HepG2 (cell line): ENCODE measurements at regions not wholly inside any gene's neighbourhood (a gene's known extent, or its start where the extent isn't known, plus 50 kb on each side); places are given as distances from the start of the nearest gene placed in this dataset.
A peak's percentile ranks its signal among the peaks of the same experiment; 100 is the strongest.

Experiments
- ATAC-seq: fragments of 200-7000 bp; cut with Tn5 transposase; 3 replicates; pipeline ENCODE4 v1.9.1; 2020; ENCODE audit warnings: mild to moderate bottlenecking, moderate library complexity
- BruUV-seq: library from RNA; stranded (reverse); fragments of 400-500 nt; replicated peaks from 2 replicates; lab custom pipeline; 2021; lab: Mats Ljungman, UMichigan
- CTCF ChIA-PET: fragments of 300-600 bp; formaldehyde crosslinking; extraction: SDS; loops from one replicate; lab custom pipeline; 2021; ENCODE audit warnings: low total read pairs, inconsistent platforms, low intra/inter-chr PET ratio; lab: Yijun Ruan, JAX
- POLR2A ChIA-PET: fragments of 350-600 bp; sonication (Branson Sonifier 250); formaldehyde crosslinking; loops from one replicate; lab custom pipeline; 2020; ENCODE audit warnings: antibody characterized with exemption, inconsistent platforms; lab: Yijun Ruan, JAX
- DNase-seq: peaks from one replicate; pipeline ENCODE4 v3.0.0-alpha.2; 2015; ENCODE audit warnings: low spot score
- FAIRE-seq: peaks from 3 replicates; lab custom pipeline; 2011; peaks lifted over from hg19 to GRCh38; lab: Jason Lieb, UNC
- H2AFZ ChIP-seq: one replicate; pipeline ENCODE4 v1.6.1; 2011; ENCODE audit warnings: low read length, inconsistent platforms
- H3K27ac ChIP-seq: fragments of 300-600 bp; 3 replicates; pipeline ENCODE4 v1.8.0; 2011; ENCODE audit warnings: mixed run types, mild to moderate bottlenecking, mixed read lengths, low read length, inconsistent platforms; ENCODE audit not compliant: insufficient read depth; ENCODE audit errors: extremely low read length
- H3K27me3 ChIP-seq, 2 experiments: fragments of 200-600 bp in 1 of 2; 2 replicates in 1 of 2; 3 replicates in 1 of 2; pipeline versions ENCODE4 v1.6.0 to v1.8.0; 2011; ENCODE audit warnings: low read length in 2 of 2, mild to moderate bottlenecking in 2 of 2, moderate library complexity in 2 of 2, inconsistent platforms in 1 of 2; ENCODE audit not compliant: insufficient read depth in 2 of 2, control insufficient read depth in 1 of 2
- H3K36me3 ChIP-seq, 2 experiments: fragments of 200-600 bp in 1 of 2; replicated peaks in 1 of 2; 2 replicates in 1 of 2; 3 replicates in 1 of 2; pipeline versions ENCODE4 v1.5.1 to v1.8.0; 2011; ENCODE audit warnings: low read length in 2 of 2, inconsistent platforms in 1 of 2; ENCODE audit not compliant: insufficient read depth in 2 of 2, control insufficient read depth in 1 of 2
- H3K4me1 ChIP-seq: 2 replicates; pipeline ENCODE4 v1.5.1; 2012; ENCODE audit warnings: low read length, inconsistent platforms; ENCODE audit not compliant: insufficient read depth
- H3K4me2 ChIP-seq: 2 replicates; pipeline ENCODE4 v1.6.0; 2011; ENCODE audit warnings: low read depth, low read length, inconsistent platforms
- H3K4me3 ChIP-seq, 3 experiments: fragments of 200-600 bp in 1 of 3; sonication (generic), shearing (Covaris generic) in 1 of 3; replicated peaks in 1 of 3; 2 replicates each; pipeline ENCODE4 v1.5.1; 2011 to 2016; ENCODE audit warnings: low read length in 3 of 3, inconsistent platforms in 2 of 3, low read depth in 2 of 3, mild to moderate bottlenecking in 2 of 3, control low read depth in 1 of 3, mixed read lengths in 1 of 3; ENCODE audit not compliant: insufficient read depth in 1 of 3
- H3K79me2 ChIP-seq: one replicate; pipeline ENCODE4 v1.6.1; 2011; ENCODE audit warnings: low read length, inconsistent platforms; ENCODE audit not compliant: insufficient read depth
- H3K9ac ChIP-seq: 2 replicates; pipeline ENCODE4 v1.6.0; 2011; ENCODE audit warnings: mild to moderate bottlenecking, low read depth, low read length, inconsistent platforms; ENCODE audit not compliant: insufficient read depth
- H3K9me3 ChIP-seq: 2 replicates; pipeline ENCODE4 v1.5.1; 2012; ENCODE audit warnings: mild to moderate bottlenecking, low read length
- H4K20me1 ChIP-seq: 2 replicates; pipeline ENCODE4 v1.6.0; 2011; ENCODE audit warnings: inconsistent platforms, mild to moderate bottlenecking, low read length, moderate library complexity; ENCODE audit not compliant: insufficient read depth
- MAFF ChIP-seq: IDR thresholded peaks from 2 replicates; pipeline ENCODE4 v1.6.1; 2011; ENCODE audit warnings: low read depth, low read length, improper control_type of control experiment
- MAFK ChIP-seq, 2 experiments: IDR thresholded peaks in 1 of 2; conservative IDR thresholded peaks in 1 of 2; 2 replicates each; pipeline ENCODE4 v1.6.1; 2011; ENCODE audit warnings: improper control_type of control experiment in 2 of 2, low read length in 2 of 2
- MYC ChIP-seq: sonication (generic); formaldehyde crosslinking; IDR thresholded peaks from 2 replicates; pipeline ENCODE4 v1.9.0; 2021; ENCODE audit warnings: missing genetic modification reagents, borderline replicate concordance
- MZF1 ChIP-seq: sonication (generic); formaldehyde crosslinking; IDR thresholded peaks from 2 replicates; pipeline ENCODE4 v1.8.1; 2023; ENCODE audit warnings: mild to moderate bottlenecking, missing genetic modification reagents, borderline replicate concordance
- PRPF4 ChIP-seq: fragments of 200-400 bp; formaldehyde crosslinking; IDR thresholded peaks from 2 replicates; pipeline ENCODE4 v1.6.1; 2016; ENCODE audit warnings: low read length, low read depth; ENCODE audit not compliant: poor library complexity, severe bottlenecking
- RXRA ChIP-seq: sonication (generic); formaldehyde crosslinking; IDR thresholded peaks from 2 replicates; pipeline ENCODE4 v1.5.1; 2020; ENCODE audit warnings: missing genetic modification reagents
- SMARCC2 ChIP-seq: fragments of 450-650 bp; IDR thresholded peaks from 2 replicates; pipeline ENCODE4 v1.6.1; 2017; ENCODE audit warnings: antibody characterized with exemption, mild to moderate bottlenecking
- SP140L ChIP-seq: sonication (generic); formaldehyde crosslinking; IDR thresholded peaks from 2 replicates; pipeline ENCODE4 v1.4.0; 2020; ENCODE audit warnings: missing genetic modification reagents, borderline replicate concordance
- WGBS: methylation state at CpG from one replicate; pipeline ENCODE4 v1.1.6; 2017; ENCODE audit warnings: low lambda C conversion rate; 5-methylcytosine and 5-hydroxymethylcytosine counted together
- in situ Hi-C: cut with HindIII; loops from 2 replicates; pipeline ENCODE4 v1.10.0; 2017; ENCODE audit warnings: low pct_unique_long_range_greater_than_20kb; ENCODE audit not compliant: extremely low pct_ligation_motif_present
- intact Hi-C: fragments of 100-400 bp; cut with micrococcal nuclease; formaldehyde crosslinking; loops from one replicate; pipeline ENCODE4 v1.10.0; 2022; ENCODE audit not compliant: unreplicated experiment
- TF ChIP-seq, protein P1 (sequence below): sonication (generic); formaldehyde crosslinking; IDR thresholded peaks from 2 replicates; pipeline ENCODE4 v1.4.0; 2020; ENCODE audit warnings: missing genetic modification reagents
- TF ChIP-seq, protein P2 (sequence below): sonication (generic); formaldehyde crosslinking; IDR thresholded peaks from 2 replicates; pipeline ENCODE4 v1.4.0; 2020; ENCODE audit warnings: missing genetic modification reagents

DNA sequence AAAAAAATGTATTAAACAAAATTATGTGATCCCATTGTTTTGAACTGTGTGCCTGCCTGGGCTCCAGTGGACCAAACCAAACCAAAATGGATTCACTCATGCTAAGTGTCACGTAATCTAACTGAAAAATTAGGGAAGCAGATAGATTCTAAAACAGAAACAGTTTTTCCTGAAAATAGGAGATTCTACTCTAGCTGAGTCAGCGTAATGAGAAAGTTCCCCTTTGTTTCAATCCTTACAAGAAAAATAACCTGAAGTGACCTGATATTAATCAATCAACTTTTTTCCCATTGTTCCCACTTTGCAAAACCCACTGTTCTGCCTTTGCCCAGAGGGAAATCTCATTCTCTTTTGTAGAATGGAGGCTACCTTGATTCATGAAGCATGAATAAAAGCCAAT lies 682.4 kb upstream of the CDH10 start:
- WGBS: 6% methylated on average over 2 of the region's 2 CpGs
- CTCF ChIA-PET: no interaction called here
- Histone ChIP-seq H4K20me1 (no peaks in the 10 kb centered on the region), H3K36me3 (no peaks in the 10 kb centered on the region), H3K79me2 (no peaks in the 10 kb centered on the region), H3K9me3 (peaks cover 17% of the 10 kb centered on the region; the same call in 1 of the 2 replicates), H3K4me3 (no peak overlapping the region), H3K4me1 (no peaks in the 10 kb centered on the region), H3K27me3 (no peaks in the 10 kb centered on the region; a peak in 1 of 5 replicates), H2AFZ (no peak overlapping the region), H3K4me2 (no peak overlapping the region), H3K27ac (no peak overlapping the region), H3K9ac (no peak overlapping the region)
- FAIRE-seq (no peak), ATAC-seq (no peak), DNase-seq (no peak)
- intact Hi-C loops: no loop called here
- POLR2A ChIA-PET: no interaction called here
- no TSS peak for BruUV-seq
- in situ Hi-C loops: no loop called here
- TF ChIP-seq MAFK (conservative IDR thresholded peaks at IDR 0.05 in 1 of 2, IDR thresholded peaks at IDR 0.05 in 1 of 2; ENCODE audit: low read length in 2 of 2) (peak; percentile 67 to 87; a peak in 3 of 4 replicates), SP140L (CRISPR knock-in tag) (no peak), MAFF (peak; percentile 78), MYC (CRISPR knock-in tag) (no peak), PRPF4 (no peak)

DNA sequence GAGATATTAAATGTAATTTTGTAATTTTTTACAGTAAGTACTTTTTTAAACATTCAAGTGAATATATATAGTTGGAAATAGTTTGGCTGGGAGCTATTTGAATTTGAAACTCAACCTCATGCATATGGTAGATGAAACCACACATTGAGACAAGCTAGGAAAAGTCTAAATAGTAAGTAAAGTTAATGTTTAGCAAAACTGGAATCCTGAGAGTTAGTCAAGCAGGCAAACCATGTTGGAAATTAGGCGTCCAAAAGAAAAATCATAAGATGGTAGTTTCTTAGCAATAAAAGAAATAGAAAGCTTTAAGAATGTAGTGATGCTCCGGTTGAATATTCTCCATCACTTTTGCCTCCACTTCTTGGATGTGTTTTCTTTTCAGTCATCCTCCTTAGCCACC lies 657.1 kb upstream of the CDH10 start:
- H3K4me2 ChIP-seq: no peak overlapping the region
- intact Hi-C loops (no loop called here), in situ Hi-C loops (no loop called here)
- no peaks in the 10 kb centered on the region for H3K4me1 ChIP-seq
- H4K20me1 ChIP-seq: no peaks in the 10 kb centered on the region
- no peak overlapping the region for H3K27ac ChIP-seq
- TF ChIP-seq, protein P1, sequence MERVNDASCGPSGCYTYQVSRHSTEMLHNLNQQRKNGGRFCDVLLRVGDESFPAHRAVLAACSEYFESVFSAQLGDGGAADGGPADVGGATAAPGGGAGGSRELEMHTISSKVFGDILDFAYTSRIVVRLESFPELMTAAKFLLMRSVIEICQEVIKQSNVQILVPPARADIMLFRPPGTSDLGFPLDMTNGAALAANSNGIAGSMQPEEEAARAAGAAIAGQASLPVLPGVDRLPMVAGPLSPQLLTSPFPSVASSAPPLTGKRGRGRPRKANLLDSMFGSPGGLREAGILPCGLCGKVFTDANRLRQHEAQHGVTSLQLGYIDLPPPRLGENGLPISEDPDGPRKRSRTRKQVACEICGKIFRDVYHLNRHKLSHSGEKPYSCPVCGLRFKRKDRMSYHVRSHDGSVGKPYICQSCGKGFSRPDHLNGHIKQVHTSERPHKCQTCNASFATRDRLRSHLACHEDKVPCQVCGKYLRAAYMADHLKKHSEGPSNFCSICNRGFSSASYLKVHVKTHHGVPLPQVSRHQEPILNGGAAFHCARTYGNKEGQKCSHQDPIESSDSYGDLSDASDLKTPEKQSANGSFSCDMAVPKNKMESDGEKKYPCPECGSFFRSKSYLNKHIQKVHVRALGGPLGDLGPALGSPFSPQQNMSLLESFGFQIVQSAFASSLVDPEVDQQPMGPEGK: no peak
- no peak for TF ChIP-seq MZF1 (CRISPR knock-in tag)
- TF ChIP-seq, protein P2, sequence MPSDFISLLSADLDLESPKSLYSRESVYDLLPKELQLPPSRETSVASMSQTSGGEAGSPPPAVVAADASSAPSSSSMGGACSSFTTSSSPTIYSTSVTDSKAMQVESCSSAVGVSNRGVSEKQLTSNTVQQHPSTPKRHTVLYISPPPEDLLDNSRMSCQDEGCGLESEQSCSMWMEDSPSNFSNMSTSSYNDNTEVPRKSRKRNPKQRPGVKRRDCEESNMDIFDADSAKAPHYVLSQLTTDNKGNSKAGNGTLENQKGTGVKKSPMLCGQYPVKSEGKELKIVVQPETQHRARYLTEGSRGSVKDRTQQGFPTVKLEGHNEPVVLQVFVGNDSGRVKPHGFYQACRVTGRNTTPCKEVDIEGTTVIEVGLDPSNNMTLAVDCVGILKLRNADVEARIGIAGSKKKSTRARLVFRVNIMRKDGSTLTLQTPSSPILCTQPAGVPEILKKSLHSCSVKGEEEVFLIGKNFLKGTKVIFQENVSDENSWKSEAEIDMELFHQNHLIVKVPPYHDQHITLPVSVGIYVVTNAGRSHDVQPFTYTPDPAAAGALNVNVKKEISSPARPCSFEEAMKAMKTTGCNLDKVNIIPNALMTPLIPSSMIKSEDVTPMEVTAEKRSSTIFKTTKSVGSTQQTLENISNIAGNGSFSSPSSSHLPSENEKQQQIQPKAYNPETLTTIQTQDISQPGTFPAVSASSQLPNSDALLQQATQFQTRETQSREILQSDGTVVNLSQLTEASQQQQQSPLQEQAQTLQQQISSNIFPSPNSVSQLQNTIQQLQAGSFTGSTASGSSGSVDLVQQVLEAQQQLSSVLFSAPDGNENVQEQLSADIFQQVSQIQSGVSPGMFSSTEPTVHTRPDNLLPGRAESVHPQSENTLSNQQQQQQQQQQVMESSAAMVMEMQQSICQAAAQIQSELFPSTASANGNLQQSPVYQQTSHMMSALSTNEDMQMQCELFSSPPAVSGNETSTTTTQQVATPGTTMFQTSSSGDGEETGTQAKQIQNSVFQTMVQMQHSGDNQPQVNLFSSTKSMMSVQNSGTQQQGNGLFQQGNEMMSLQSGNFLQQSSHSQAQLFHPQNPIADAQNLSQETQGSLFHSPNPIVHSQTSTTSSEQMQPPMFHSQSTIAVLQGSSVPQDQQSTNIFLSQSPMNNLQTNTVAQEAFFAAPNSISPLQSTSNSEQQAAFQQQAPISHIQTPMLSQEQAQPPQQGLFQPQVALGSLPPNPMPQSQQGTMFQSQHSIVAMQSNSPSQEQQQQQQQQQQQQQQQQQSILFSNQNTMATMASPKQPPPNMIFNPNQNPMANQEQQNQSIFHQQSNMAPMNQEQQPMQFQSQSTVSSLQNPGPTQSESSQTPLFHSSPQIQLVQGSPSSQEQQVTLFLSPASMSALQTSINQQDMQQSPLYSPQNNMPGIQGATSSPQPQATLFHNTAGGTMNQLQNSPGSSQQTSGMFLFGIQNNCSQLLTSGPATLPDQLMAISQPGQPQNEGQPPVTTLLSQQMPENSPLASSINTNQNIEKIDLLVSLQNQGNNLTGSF (CRISPR knock-in tag): no peak
- TF ChIP-seq RXRA (CRISPR knock-in tag): no peak
- no peak for TF ChIP-seq SMARCC2
- TF ChIP-seq, all 625 proteins: peak for 0
- H3K79me2 ChIP-seq: no peaks in the 10 kb centered on the region
- POLR2A ChIA-PET: no interaction called here
- no TSS peak for BruUV-seq
- no peaks in the 10 kb centered on the region for H3K27me3 ChIP-seq
- H2AFZ ChIP-seq: no peak overlapping the region
- CTCF ChIA-PET: no interaction called here
- no peaks in the 10 kb centered on the region for H3K36me3 ChIP-seq
- DNase-seq: no peak
- H3K4me3 ChIP-seq: no peak overlapping the region
- H3K9me3 ChIP-seq: peaks cover 10% of the 10 kb centered on the region; the same call in 1 of the 2 replicates
- H3K9ac ChIP-seq: no peak overlapping the region
- FAIRE-seq: no peak
- ATAC-seq: no peak
- 3% methylated on average over 2 of the region's 2 CpGs for WGBS
